ENCODE measurements at regions not wholly inside any gene's neighbourhood (a gene's known extent, or its start where the extent isn't known, plus 50 kb on each side); places are given as distances from the start of the nearest gene placed in this dataset.

- DNase-seq (ENCODE audit: low spot score): peak; percentile 11
These were observed 164.9 kb upstream of the HAAO start for GRCh38 chr2:42957109-42957860.

- DNase-seq (ENCODE audit: low spot score): no peak
These were observed 162.0 kb upstream of the HAAO start for GRCh38 chr2:42954227-42954962.

GRCh38 chr2:42953216-42953615, 160.8 kb upstream of the HAAO start:
- DNase-seq (ENCODE audit: low spot score): no peak

GRCh38 chr2:42951263-42951938, 159.0 kb upstream of the HAAO start:
- no peak for DNase-seq (ENCODE audit: low spot score)

- no peak for DNase-seq (ENCODE audit: low spot score)
These were observed 156.7 kb upstream of the HAAO start for GRCh38 chr2:42949125-42949524.

GRCh38 chr2:42947809-42948600, 155.6 kb upstream of the HAAO start:
- DNase-seq (ENCODE audit: low spot score): no peak

- DNase-seq (ENCODE audit: low spot score): no peak
These were observed 152.5 kb upstream of the HAAO start for GRCh38 chr2:42944779-42945415.

- no peak for DNase-seq (ENCODE audit: low spot score)
These were observed 150.7 kb upstream of the HAAO start for GRCh38 chr2:42942990-42943493.

- DNase-seq (ENCODE audit: low spot score): no peak
These were observed 150.0 kb upstream of the HAAO start for GRCh38 chr2:42942214-42942989.

- DNase-seq (ENCODE audit: low spot score): no peak
These were observed 149.3 kb upstream of the HAAO start for GRCh38 chr2:42941633-42942176.

GRCh38 chr2:42939411-42940206, 147.2 kb upstream of the HAAO start:
- no peak for DNase-seq (ENCODE audit: low spot score)

GRCh38 chr2:42938671-42939370, 146.4 kb upstream of the HAAO start:
- no peak for DNase-seq (ENCODE audit: low spot score)

- no peak for DNase-seq (ENCODE audit: low spot score)
These were observed 144.9 kb upstream of the HAAO start for GRCh38 chr2:42937171-42937875.

GRCh38 chr2:42935692-42936671, 143.6 kb upstream of the HAAO start:
- peak; percentile 11 for DNase-seq (ENCODE audit: low spot score)

- DNase-seq (ENCODE audit: low spot score): no peak
These were observed 142.3 kb upstream of the HAAO start for GRCh38 chr2:42934580-42935186.

GRCh38 chr2:42933824-42934254, 141.5 kb upstream of the HAAO start:
- DNase-seq (ENCODE audit: low spot score): no peak
